MM.1S (cell line): ENCODE measurements at regions not wholly inside any gene's neighbourhood (a gene's known extent, or its start where the extent isn't known, plus 50 kb on each side); places are given as distances from the start of the nearest gene placed in this dataset.

ENCODE experiments used
- CTCF ChIP-seq: fragments of 300-600 bp; sonication (generic); IDR thresholded peaks from 2 replicates; pipeline ENCODE4 v1.5.1; 2016; ENCODE audit warnings: antibody characterized with exemption, low read length, mixed read lengths
- EZH2phosphoT487 ChIP-seq: fragments of 300-600 bp; sonication (generic); IDR thresholded peaks from 2 replicates; pipeline ENCODE4 v1.6.1; 2018; ENCODE audit warnings: antibody characterized with exemption, low read length

GRCh38 chr21:16913010-16913409 is 599.8 kb upstream of the CXADR start:
- no peak for TF ChIP-seq EZH2phosphoT487
- TF ChIP-seq CTCF: no peak
